Mucosa of gallbladder (tissue), 1 donor: ENCODE measurements at regions not wholly inside any gene's neighbourhood (a gene's known extent, or its start where the extent isn't known, plus 50 kb on each side); places are given as distances from the start of the nearest gene placed in this dataset.
"Not testable (repeated sequence)": the region's sequence is repeated elsewhere in the genome, so short reads cannot be mapped to it uniquely, and the experiment has no call there.

Experiments
- DNase-seq: peaks from one replicate; pipeline ENCODE4 v3.0.0-alpha.2; 2020; ENCODE audit warnings: low spot score
- donor health status: DM: no; HTN: no; CAD: no.

- no peak for DNase-seq
These were observed 101.9 kb downstream of the RGS21 start for GRCh38 chr1:192418552-192419285.

GRCh38 chr1:192430644-192431043, 113.9 kb downstream of the RGS21 start:
- no peak for DNase-seq

GRCh38 chr1:192435704-192436103, 118.9 kb downstream of the RGS21 start:
- DNase-seq: no peak

- no peak for DNase-seq
These were observed 119.8 kb downstream of the RGS21 start for GRCh38 chr1:192436441-192437078.

GRCh38 chr1:192438737-192439136, 121.9 kb downstream of the RGS21 start:
- DNase-seq: no peak

GRCh38 chr1:192439373-192440025, 122.7 kb downstream of the RGS21 start:
- DNase-seq: no peak

GRCh38 chr1:192441492-192441891, 124.7 kb downstream of the RGS21 start:
- no peak for DNase-seq

GRCh38 chr1:192442736-192443135, 125.9 kb downstream of the RGS21 start:
- no peak for DNase-seq

GRCh38 chr1:192443616-192444015, 126.8 kb downstream of the RGS21 start:
- no peak for DNase-seq

- DNase-seq: no peak
These were observed 128.4 kb downstream of the RGS21 start for GRCh38 chr1:192445241-192445640.

GRCh38 chr1:192445839-192446489, 129.2 kb downstream of the RGS21 start:
- DNase-seq: peak; percentile 63

GRCh38 chr1:192448026-192448578, 127.5 kb upstream of the RGS1 start:
- DNase-seq: no peak

- DNase-seq: no peak
These were observed 122.1 kb upstream of the RGS1 start for GRCh38 chr1:192453360-192453992.

GRCh38 chr1:192459467-192459866, 116.1 kb upstream of the RGS1 start:
- no peak for DNase-seq

GRCh38 chr1:192461684-192462083, 113.9 kb upstream of the RGS1 start:
- DNase-seq: no peak

GRCh38 chr1:192462616-192463015, 113.0 kb upstream of the RGS1 start:
- DNase-seq: no peak

- no peak for DNase-seq
These were observed 111.9 kb upstream of the RGS1 start for GRCh38 chr1:192463661-192464060.

- not testable (repeated sequence) for DNase-seq
These were observed 110.4 kb upstream of the RGS1 start for GRCh38 chr1:192465221-192465620.

- DNase-seq: no peak
These were observed 101.4 kb upstream of the RGS1 start for GRCh38 chr1:192474080-192474683.

GRCh38 chr1:192475329-192475728, 100.2 kb upstream of the RGS1 start:
- DNase-seq: no peak

GRCh38 chr1:192475970-192476369, 99.6 kb upstream of the RGS1 start:
- no peak for DNase-seq
